ENCODE measurements at regions not wholly inside any gene's neighbourhood (a gene's known extent, or its start where the extent isn't known, plus 50 kb on each side); places are given as distances from the start of the nearest gene placed in this dataset.

DNA sequence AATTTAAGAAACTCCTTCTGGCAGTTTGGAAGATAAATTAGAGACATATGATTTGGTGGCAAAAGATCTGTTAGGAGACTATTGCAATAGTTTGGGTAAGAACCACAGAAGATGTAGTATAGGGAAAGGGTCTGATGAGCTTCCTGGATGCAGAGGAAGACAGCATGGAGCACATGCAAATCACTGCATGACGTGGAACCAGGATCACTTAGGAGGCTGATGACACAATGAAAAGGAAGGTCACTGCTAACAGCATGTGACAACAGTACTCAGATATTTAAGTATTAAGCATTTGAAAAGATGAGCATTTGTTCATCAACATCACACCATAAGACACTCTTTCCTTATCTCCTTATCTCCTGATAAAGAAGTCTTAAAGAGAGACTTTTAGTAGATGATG, 167.8 kb upstream of the LDB2 start:
- no peak overlapping the region for H3K4me3 ChIP-seq
- Mint-ChIP-seq H3K27ac (no peak overlapping the region), H3K4me3 (no peak overlapping the region), H3K36me3 (ENCODE audit: low read depth) (no peaks in the 10 kb centered on the region), H3K9me3 (no peaks in the 10 kb centered on the region), H3K4me1 (no peaks in the 10 kb centered on the region; the same call in 1 of the 3 replicates), H3K27me3 (ENCODE audit: insufficient read depth, low read depth, poor library complexity) (peaks cover 2% of the 10 kb centered on the region)
- H3K4me2 ChIP-seq: no peak overlapping the region
- no peaks in the 10 kb centered on the region for H3K79me2 ChIP-seq (replicated peaks; ENCODE audit: insufficient read depth)
- H3K27me3 ChIP-seq (ENCODE audit: insufficient read depth): no peaks in the 10 kb centered on the region
- peaks cover 24% of the 10 kb centered on the region; the same call in 1 of the 2 replicates for H3K9me2 ChIP-seq (ENCODE audit: insufficient read depth)
- no peaks in the 10 kb centered on the region for H4K20me1 ChIP-seq (replicated peaks; ENCODE audit: insufficient read depth)
- H3K27ac ChIP-seq (ENCODE audit: low read depth): no peak overlapping the region
- no peak for TF ChIP-seq EZH2phosphoT487 (IDR thresholded peaks at IDR 0.05; ENCODE audit: unreplicated experiment)
- TF ChIP-seq POLR2AphosphoS5 (IDR thresholded peaks at IDR 0.05; ENCODE audit: low read depth): no peak
- TF ChIP-seq, protein P1, sequence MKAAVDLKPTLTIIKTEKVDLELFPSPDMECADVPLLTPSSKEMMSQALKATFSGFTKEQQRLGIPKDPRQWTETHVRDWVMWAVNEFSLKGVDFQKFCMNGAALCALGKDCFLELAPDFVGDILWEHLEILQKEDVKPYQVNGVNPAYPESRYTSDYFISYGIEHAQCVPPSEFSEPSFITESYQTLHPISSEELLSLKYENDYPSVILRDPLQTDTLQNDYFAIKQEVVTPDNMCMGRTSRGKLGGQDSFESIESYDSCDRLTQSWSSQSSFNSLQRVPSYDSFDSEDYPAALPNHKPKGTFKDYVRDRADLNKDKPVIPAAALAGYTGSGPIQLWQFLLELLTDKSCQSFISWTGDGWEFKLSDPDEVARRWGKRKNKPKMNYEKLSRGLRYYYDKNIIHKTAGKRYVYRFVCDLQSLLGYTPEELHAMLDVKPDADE (IDR thresholded peaks at IDR 0.05): no peak
- TF ChIP-seq, protein P2, sequence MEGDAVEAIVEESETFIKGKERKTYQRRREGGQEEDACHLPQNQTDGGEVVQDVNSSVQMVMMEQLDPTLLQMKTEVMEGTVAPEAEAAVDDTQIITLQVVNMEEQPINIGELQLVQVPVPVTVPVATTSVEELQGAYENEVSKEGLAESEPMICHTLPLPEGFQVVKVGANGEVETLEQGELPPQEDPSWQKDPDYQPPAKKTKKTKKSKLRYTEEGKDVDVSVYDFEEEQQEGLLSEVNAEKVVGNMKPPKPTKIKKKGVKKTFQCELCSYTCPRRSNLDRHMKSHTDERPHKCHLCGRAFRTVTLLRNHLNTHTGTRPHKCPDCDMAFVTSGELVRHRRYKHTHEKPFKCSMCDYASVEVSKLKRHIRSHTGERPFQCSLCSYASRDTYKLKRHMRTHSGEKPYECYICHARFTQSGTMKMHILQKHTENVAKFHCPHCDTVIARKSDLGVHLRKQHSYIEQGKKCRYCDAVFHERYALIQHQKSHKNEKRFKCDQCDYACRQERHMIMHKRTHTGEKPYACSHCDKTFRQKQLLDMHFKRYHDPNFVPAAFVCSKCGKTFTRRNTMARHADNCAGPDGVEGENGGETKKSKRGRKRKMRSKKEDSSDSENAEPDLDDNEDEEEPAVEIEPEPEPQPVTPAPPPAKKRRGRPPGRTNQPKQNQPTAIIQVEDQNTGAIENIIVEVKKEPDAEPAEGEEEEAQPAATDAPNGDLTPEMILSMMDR (conservative IDR thresholded peaks at IDR 0.05; ENCODE audit: low read depth in 2 of 2): no peak
- TF ChIP-seq NANOG (IDR thresholded peaks at IDR 0.05; ENCODE audit: borderline replicate concordance): no peak
- no peak for TF ChIP-seq ZNF331 (CRISPR knock-in tag; IDR thresholded peaks at IDR 0.05; ENCODE audit: low read depth)
- no peak for TF ChIP-seq REST (IDR thresholded peaks at IDR 0.05; ENCODE audit: unreplicated experiment)
- no peak for TF ChIP-seq ZNF114 (CRISPR knock-in tag; IDR thresholded peaks at IDR 0.05)
- TF ChIP-seq STAT1 (IDR thresholded peaks at IDR 0.05; ENCODE audit: unreplicated experiment): no peak
- TF ChIP-seq, protein P3, sequence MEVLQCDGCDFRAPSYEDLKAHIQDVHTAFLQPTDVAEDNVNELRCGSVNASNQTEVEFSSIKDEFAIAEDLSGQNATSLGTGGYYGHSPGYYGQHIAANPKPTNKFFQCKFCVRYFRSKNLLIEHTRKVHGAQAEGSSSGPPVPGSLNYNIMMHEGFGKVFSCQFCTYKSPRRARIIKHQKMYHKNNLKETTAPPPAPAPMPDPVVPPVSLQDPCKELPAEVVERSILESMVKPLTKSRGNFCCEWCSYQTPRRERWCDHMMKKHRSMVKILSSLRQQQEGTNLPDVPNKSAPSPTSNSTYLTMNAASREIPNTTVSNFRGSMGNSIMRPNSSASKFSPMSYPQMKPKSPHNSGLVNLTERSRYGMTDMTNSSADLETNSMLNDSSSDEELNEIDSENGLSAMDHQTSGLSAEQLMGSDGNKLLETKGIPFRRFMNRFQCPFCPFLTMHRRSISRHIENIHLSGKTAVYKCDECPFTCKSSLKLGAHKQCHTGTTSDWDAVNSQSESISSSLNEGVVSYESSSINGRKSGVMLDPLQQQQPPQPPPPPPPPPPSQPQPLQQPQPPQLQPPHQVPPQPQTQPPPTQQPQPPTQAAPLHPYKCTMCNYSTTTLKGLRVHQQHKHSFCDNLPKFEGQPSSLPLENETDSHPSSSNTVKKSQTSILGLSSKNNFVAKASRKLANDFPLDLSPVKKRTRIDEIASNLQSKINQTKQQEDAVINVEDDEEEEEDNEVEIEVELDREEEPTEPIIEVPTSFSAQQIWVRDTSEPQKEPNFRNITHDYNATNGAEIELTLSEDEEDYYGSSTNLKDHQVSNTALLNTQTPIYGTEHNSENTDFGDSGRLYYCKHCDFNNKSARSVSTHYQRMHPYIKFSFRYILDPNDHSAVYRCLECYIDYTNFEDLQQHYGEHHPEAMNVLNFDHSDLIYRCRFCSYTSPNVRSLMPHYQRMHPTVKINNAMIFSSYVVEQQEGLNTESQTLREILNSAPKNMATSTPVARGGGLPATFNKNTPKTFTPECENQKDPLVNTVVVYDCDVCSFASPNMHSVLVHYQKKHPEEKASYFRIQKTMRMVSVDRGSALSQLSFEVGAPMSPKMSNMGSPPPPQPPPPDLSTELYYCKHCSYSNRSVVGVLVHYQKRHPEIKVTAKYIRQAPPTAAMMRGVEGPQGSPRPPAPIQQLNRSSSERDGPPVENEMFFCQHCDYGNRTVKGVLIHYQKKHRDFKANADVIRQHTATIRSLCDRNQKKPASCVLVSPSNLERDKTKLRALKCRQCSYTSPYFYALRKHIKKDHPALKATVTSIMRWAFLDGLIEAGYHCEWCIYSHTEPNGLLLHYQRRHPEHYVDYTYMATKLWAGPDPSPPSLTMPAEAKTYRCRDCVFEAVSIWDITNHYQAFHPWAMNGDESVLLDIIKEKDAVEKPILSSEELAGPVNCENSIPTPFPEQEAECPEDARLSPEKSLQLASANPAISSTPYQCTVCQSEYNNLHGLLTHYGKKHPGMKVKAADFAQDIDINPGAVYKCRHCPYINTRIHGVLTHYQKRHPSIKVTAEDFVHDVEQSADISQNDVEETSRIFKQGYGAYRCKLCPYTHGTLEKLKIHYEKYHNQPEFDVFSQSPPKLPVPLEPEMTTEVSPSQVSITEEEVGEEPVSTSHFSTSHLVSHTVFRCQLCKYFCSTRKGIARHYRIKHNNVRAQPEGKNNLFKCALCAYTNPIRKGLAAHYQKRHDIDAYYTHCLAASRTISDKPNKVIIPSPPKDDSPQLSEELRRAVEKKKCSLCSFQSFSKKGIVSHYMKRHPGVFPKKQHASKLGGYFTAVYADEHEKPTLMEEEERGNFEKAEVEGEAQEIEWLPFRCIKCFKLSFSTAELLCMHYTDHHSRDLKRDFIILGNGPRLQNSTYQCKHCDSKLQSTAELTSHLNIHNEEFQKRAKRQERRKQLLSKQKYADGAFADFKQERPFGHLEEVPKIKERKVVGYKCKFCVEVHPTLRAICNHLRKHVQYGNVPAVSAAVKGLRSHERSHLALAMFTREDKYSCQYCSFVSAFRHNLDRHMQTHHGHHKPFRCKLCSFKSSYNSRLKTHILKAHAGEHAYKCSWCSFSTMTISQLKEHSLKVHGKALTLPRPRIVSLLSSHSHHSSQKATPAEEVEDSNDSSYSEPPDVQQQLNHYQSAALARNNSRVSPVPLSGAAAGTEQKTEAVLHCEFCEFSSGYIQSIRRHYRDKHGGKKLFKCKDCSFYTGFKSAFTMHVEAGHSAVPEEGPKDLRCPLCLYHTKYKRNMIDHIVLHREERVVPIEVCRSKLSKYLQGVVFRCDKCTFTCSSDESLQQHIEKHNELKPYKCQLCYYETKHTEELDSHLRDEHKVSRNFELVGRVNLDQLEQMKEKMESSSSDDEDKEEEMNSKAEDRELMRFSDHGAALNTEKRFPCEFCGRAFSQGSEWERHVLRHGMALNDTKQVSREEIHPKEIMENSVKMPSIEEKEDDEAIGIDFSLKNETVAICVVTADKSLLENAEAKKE (CRISPR knock-in tag; IDR thresholded peaks at IDR 0.05): no peak
- no peak for TF ChIP-seq CREB1 (CRISPR knock-in tag; IDR thresholded peaks at IDR 0.05; ENCODE audit: low read depth)
- H2AFZ ChIP-seq: no peak overlapping the region
- no peaks in the 10 kb centered on the region for H3F3A ChIP-seq (replicated peaks; ENCODE audit: low read depth)
- no peaks in the 10 kb centered on the region for H3K36me3 ChIP-seq (ENCODE audit: insufficient read depth)
- ATAC-seq (no peak), DNase-seq (ENCODE audit: low spot score) (no peak)
- no peaks in the 10 kb centered on the region for H3K4me1 ChIP-seq (ENCODE audit: insufficient read depth)

All from GM23338 (cell line).